ENCODE measurements at regions not wholly inside any gene's neighbourhood (a gene's known extent, or its start where the extent isn't known, plus 50 kb on each side); places are given as distances from the start of the nearest gene placed in this dataset.
"Not testable (repeated sequence)": the region's sequence is repeated elsewhere in the genome, so short reads cannot be mapped to it uniquely, and the experiment has no call there.

GRCh38 chr12:28096649-28097048 lies 93.6 kb upstream of the CCDC91 start:
- no peaks in the 10 kb centered on the region for H3K9me3 ChIP-seq
- H3K27me3 ChIP-seq, result no peaks in the 10 kb centered on the region
- H3K36me3 ChIP-seq, result no peaks in the 10 kb centered on the region
- H3K4me1 ChIP-seq (ENCODE audit: insufficient read depth), result no peaks in the 10 kb centered on the region
- 91 to 92% (median 92%) methylated on average over 2 of the region's 2 CpGs for WGBS, 3 donors
- TF ChIP-seq EP300 (IDR thresholded peaks at IDR 0.05), result no peak
- no peak for TF ChIP-seq POLR2A (IDR thresholded peaks at IDR 0.05)
- TF ChIP-seq CTCF (IDR thresholded peaks at IDR 0.05), result no peak
- H3K4me3 ChIP-seq, result no peak overlapping the region
- H3K27ac ChIP-seq, result no peak overlapping the region
- DNase-seq, result no peak
- intact Hi-C loops (cut with DNase I), result no loop called here

GRCh38 chr12:28097221-28097620 lies 93.0 kb upstream of the CCDC91 start:
- DNase-seq, result no peak
- intact Hi-C loops (cut with DNase I), result no loop called here
- Histone ChIP-seq H3K4me1 (ENCODE audit: insufficient read depth) (no peaks in the 10 kb centered on the region), H3K4me3 (no peak overlapping the region), H3K27ac (no peak overlapping the region), H3K36me3 (no peaks in the 10 kb centered on the region), H3K9me3 (no peaks in the 10 kb centered on the region), H3K27me3 (no peaks in the 10 kb centered on the region)
- TF ChIP-seq CTCF (IDR thresholded peaks at IDR 0.05) (no peak), POLR2A (IDR thresholded peaks at IDR 0.05) (no peak), EP300 (IDR thresholded peaks at IDR 0.05) (no peak)
- 74 to 79% (median 76%) methylated on average over 3 of the region's 3 CpGs for WGBS, 3 donors

- intact Hi-C loops (cut with DNase I); H3K4me3 ChIP-seq; DNase-seq; H3K36me3 ChIP-seq; H3K27ac ChIP-seq; H3K27me3 ChIP-seq; H3K4me1 ChIP-seq (ENCODE audit: insufficient read depth); H3K9me3 ChIP-seq: not testable (repeated sequence)
- 79 to 86% (median 80%) methylated on average over 2 of the region's 2 CpGs for WGBS, 3 donors
Measured at GRCh38 chr12:28099245-28099644, 91.0 kb upstream of the CCDC91 start.

- 74 to 87% (median 81%) methylated on average over 2 of the region's 2 CpGs for WGBS, 3 donors
- TF ChIP-seq EP300 (IDR thresholded peaks at IDR 0.05) (no peak), POLR2A (IDR thresholded peaks at IDR 0.05) (no peak), CTCF (IDR thresholded peaks at IDR 0.05) (no peak)
- DNase-seq, result no peak
- Histone ChIP-seq H3K4me3 (no peak overlapping the region), H3K27me3 (no peaks in the 10 kb centered on the region), H3K9me3 (no peaks in the 10 kb centered on the region), H3K27ac (no peak overlapping the region), H3K4me1 (ENCODE audit: insufficient read depth) (no peaks in the 10 kb centered on the region), H3K36me3 (no peaks in the 10 kb centered on the region)
- intact Hi-C loops (cut with DNase I), result no loop called here
Measured at GRCh38 chr12:28099871-28100270, 90.4 kb upstream of the CCDC91 start.

GRCh38 chr12:28100717-28101116 lies 89.5 kb upstream of the CCDC91 start:
- Histone ChIP-seq H3K27me3 (no peaks in the 10 kb centered on the region), H3K9me3 (no peaks in the 10 kb centered on the region), H3K4me1 (ENCODE audit: insufficient read depth) (no peaks in the 10 kb centered on the region), H3K27ac (no peak overlapping the region), H3K36me3 (no peaks in the 10 kb centered on the region), H3K4me3 (no peak overlapping the region)
- DNase-seq, result no peak
- intact Hi-C loops (cut with DNase I), result no loop called here
- TF ChIP-seq EP300 (IDR thresholded peaks at IDR 0.05) (no peak), POLR2A (IDR thresholded peaks at IDR 0.05) (no peak), CTCF (IDR thresholded peaks at IDR 0.05) (no peak)
- WGBS, 3 donors, result 51 to 53% (median 51%) methylated on average over 1 of the region's 1 CpG
